ENCODE measurements at regions not wholly inside any gene's neighbourhood (a gene's known extent, or its start where the extent isn't known, plus 50 kb on each side); places are given as distances from the start of the nearest gene placed in this dataset.

DNA sequence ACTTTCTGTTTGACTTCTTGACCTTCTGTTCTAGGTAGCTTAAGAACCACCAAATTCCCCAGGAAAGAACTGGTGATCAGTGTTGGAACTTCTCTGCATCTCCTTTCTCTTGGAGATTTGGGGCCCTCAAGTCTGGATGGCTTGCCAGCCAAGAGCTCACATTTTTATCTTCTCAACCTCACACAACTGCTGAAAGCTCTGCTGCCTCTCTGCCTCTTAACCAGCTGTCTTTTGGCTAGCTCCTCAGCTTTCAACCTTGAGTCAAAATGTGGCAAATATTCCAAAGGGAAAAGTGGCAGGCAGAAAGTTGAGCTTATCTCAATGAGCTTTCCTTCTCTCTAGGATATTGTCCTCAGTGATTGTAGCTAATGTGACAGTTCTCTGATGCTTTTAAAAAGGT, 89.2 kb upstream of the CCDC190 start:
- TF ChIP-seq EZH2 (IDR thresholded peaks at IDR 0.05; ENCODE audit: low read length): no peak
- TF ChIP-seq, protein P1, sequence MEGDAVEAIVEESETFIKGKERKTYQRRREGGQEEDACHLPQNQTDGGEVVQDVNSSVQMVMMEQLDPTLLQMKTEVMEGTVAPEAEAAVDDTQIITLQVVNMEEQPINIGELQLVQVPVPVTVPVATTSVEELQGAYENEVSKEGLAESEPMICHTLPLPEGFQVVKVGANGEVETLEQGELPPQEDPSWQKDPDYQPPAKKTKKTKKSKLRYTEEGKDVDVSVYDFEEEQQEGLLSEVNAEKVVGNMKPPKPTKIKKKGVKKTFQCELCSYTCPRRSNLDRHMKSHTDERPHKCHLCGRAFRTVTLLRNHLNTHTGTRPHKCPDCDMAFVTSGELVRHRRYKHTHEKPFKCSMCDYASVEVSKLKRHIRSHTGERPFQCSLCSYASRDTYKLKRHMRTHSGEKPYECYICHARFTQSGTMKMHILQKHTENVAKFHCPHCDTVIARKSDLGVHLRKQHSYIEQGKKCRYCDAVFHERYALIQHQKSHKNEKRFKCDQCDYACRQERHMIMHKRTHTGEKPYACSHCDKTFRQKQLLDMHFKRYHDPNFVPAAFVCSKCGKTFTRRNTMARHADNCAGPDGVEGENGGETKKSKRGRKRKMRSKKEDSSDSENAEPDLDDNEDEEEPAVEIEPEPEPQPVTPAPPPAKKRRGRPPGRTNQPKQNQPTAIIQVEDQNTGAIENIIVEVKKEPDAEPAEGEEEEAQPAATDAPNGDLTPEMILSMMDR (optimal IDR thresholded peaks at IDR 0.05 in 1 of 3, IDR thresholded peaks at IDR 0.05 in 1 of 3, conservative IDR thresholded peaks at IDR 0.05 in 1 of 3; ENCODE audit: extremely low read depth in 1 of 3, insufficient read depth in 2 of 3, low read length in 3 of 3): no peak
